ENCODE measurements at regions not wholly inside any gene's neighbourhood (a gene's known extent, or its start where the extent isn't known, plus 50 kb on each side); places are given as distances from the start of the nearest gene placed in this dataset.

- no peak overlapping the region for H3K9ac ChIP-seq (ENCODE audit: insufficient read depth, low read depth, low read length)
- H3K4me1 ChIP-seq (ENCODE audit: insufficient read depth, low read length): no peaks in the 10 kb centered on the region
- H3K27me3 ChIP-seq (ENCODE audit: control insufficient read depth in 1 of 2, insufficient read depth in 2 of 2, low read length in 2 of 2): no peaks in the 10 kb centered on the region
- peaks cover 4% of the 10 kb centered on the region; the same call in 1 of the 2 replicates for H3K9me3 ChIP-seq (ENCODE audit: low read length)
- WGBS (ENCODE audit: low lambda C conversion rate): 4% methylated on average over 1 of the region's 1 CpG
- H3K27ac ChIP-seq (ENCODE audit: extremely low read length, insufficient read depth, low read length): no peak overlapping the region
- no peak overlapping the region for H3K4me3 ChIP-seq (replicated peaks in 1 of 3; ENCODE audit: insufficient read depth in 1 of 3, low read depth in 2 of 3, low read length in 3 of 3)
- H4K20me1 ChIP-seq (ENCODE audit: insufficient read depth, low read length): no peaks in the 10 kb centered on the region
- ATAC-seq (no peak), FAIRE-seq (no peak), DNase-seq (ENCODE audit: low spot score) (no peak)
- CTCF ChIA-PET (ENCODE audit: low intra/inter-chr PET ratio, low total read pairs): no interaction called here
- no peak for TF ChIP-seq ZNF567 (CRISPR knock-in tag; IDR thresholded peaks at IDR 0.05; ENCODE audit: borderline replicate concordance)
- TF ChIP-seq IRX3 (CRISPR knock-in tag; IDR thresholded peaks at IDR 0.05; ENCODE audit: borderline replicate concordance, low read depth): no peak
- no peak for TF ChIP-seq SOX13 (IDR thresholded peaks at IDR 0.05)
- TF ChIP-seq SOX13 (CRISPR knock-in tag; conservative IDR thresholded peaks at IDR 0.05 in 1 of 2, IDR thresholded peaks at IDR 0.05 in 1 of 2): no peak
- TF ChIP-seq GZF1 (CRISPR knock-in tag; IDR thresholded peaks at IDR 0.05): no peak
- TF ChIP-seq BATF2 (CRISPR knock-in tag; IDR thresholded peaks at IDR 0.05): no peak
- TF ChIP-seq ZFYVE20 (CRISPR knock-in tag; IDR thresholded peaks at IDR 0.05; ENCODE audit: borderline replicate concordance, low read depth): no peak
- no peak for TF ChIP-seq TEAD2 (CRISPR knock-in tag; IDR thresholded peaks at IDR 0.05)
- TF ChIP-seq ZNF549 (CRISPR knock-in tag; IDR thresholded peaks at IDR 0.05): no peak
- no peak for TF ChIP-seq ISX (CRISPR knock-in tag; conservative IDR thresholded peaks at IDR 0.05)
- TF ChIP-seq ARID3A (IDR thresholded peaks at IDR 0.05; ENCODE audit: low read depth, low read length): no peak
- no peak for TF ChIP-seq EP300 (IDR thresholded peaks at IDR 0.05; ENCODE audit: low read depth in 2 of 2, low read length in 2 of 2)
- no peak for TF ChIP-seq EP300 (CRISPR knock-in tag; IDR thresholded peaks at IDR 0.05; ENCODE audit: borderline replicate concordance)
- TF ChIP-seq GATAD1 (CRISPR knock-in tag; IDR thresholded peaks at IDR 0.05): no peak
- no peak for TF ChIP-seq ZNF383 (CRISPR knock-in tag; IDR thresholded peaks at IDR 0.05; ENCODE audit: borderline replicate concordance)
- TF ChIP-seq ZNF282 (IDR thresholded peaks at IDR 0.05; ENCODE audit: partially characterized antibody): no peak
- POLR2A ChIA-PET: no interaction called here
- in situ Hi-C loops (cut with HindIII; ENCODE audit: extremely low pct_ligation_motif_present, low pct_unique_long_range_greater_than_20kb) (no loop called here), intact Hi-C loops (cut with micrococcal nuclease; ENCODE audit: unreplicated experiment) (no loop called here)
- no peak overlapping the region for H2AFZ ChIP-seq (ENCODE audit: low read length)
- no peaks in the 10 kb centered on the region for H3K36me3 ChIP-seq (replicated peaks in 1 of 2; ENCODE audit: control insufficient read depth in 1 of 2, insufficient read depth in 2 of 2, low read length in 2 of 2)
- H3K79me2 ChIP-seq (ENCODE audit: insufficient read depth, low read length): no peaks in the 10 kb centered on the region
- no TSS peak for BruUV-seq (replicated peaks)
- H3K4me2 ChIP-seq (ENCODE audit: low read depth, low read length): no peak overlapping the region
Observed at GRCh38 chr6:23994013-23994412, 132.0 kb upstream of the NRSN1 start.

Measured in HepG2 (cell line).